ENCODE measurements at regions not wholly inside any gene's neighbourhood (a gene's known extent, or its start where the extent isn't known, plus 50 kb on each side); places are given as distances from the start of the nearest gene placed in this dataset.

DNA sequence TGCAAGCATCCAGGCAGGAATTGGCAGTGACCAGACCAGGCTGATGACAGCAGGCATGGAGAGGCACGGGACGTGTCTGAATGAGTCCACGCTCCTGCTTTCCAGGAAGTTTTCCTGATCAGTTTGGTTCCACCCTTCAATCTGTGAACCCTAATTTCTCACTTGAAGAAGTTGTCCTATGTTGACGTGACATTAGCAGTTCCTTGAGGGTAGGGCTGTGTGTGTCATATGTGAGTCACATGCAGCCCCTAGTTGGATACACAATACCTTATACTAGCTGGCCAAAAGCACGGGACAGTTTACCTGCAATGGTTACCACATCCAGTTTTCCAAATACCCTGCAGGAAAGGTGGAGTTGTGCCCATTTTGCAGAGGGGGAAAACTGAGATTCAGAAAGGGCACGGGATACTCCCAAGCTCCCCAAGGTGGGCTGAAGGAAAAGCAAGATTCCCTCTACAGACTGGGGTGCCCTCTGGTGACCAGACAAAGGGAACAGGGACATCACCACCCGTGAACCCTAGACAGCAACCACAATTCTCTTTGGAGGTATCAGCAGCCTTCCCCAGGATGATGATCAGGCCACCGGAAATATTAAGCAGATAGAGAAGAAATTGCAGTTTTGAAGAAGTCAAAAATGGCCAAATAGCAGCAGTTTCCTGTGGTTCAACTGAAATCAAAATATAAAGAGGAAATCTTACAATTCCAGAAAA, 194.5 kb downstream of the PHETA1 start:
- no peak overlapping the region for H3K4me3 ChIP-seq
- no peaks in the 10 kb centered on the region for H3K27me3 ChIP-seq
- no peaks in the 10 kb centered on the region for H3K36me3 ChIP-seq
- H3K9me3 ChIP-seq, result no peaks in the 10 kb centered on the region
- TF ChIP-seq CTCF (IDR thresholded peaks at IDR 0.05) (no peak), POLR2A (IDR thresholded peaks at IDR 0.05) (no peak)
- no peak for DNase-seq
- intact Hi-C loops (cut with DNase I; ENCODE audit: low total_unique reads), result no loop called here
- peaks cover 0 to 6% of the 10 kb centered on the region in 2 donors for H3K4me1 ChIP-seq
- H3K27ac ChIP-seq, result no peak overlapping the region

GRCh38 chr12:111173836-111174235, 195.1 kb downstream of the PHETA1 start:
- Histone ChIP-seq H3K27me3 (no peaks in the 10 kb centered on the region), H3K27ac (no peak overlapping the region), H3K4me3 (no peak overlapping the region), H3K4me1 (peaks cover 0 to 6% of the 10 kb centered on the region in 2 donors), H3K9me3 (no peaks in the 10 kb centered on the region), H3K36me3 (no peaks in the 10 kb centered on the region)
- TF ChIP-seq CTCF (IDR thresholded peaks at IDR 0.05), result no peak
- no peak for TF ChIP-seq POLR2A (IDR thresholded peaks at IDR 0.05)
- intact Hi-C loops (cut with DNase I; ENCODE audit: low total_unique reads), result no loop called here
- DNase-seq, result no peak

DNA sequence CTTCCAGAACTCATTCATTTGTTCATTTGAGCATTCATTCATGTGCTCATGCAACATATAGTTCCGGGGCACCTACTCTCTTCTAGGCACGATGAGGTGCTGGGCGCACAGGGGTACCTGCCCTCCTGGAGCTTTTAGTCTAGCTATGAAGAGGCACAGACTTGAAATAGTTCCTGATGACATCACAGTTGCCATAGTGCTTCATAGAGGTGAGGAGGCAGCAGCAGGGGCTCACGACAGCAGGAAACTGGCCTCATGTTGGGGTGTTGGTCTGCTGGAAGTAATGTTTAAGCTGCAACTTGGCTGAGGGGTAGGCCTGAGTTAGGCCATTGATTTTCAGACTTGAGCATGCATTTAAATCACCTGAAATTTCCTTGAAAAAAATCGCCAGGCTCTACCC, 195.5 kb downstream of the PHETA1 start:
- H3K27ac ChIP-seq, result no peak overlapping the region
- peaks cover 0 to 2% of the 10 kb centered on the region in 2 donors for H3K4me1 ChIP-seq
- no peak for TF ChIP-seq CTCF (IDR thresholded peaks at IDR 0.05)
- no peak for TF ChIP-seq POLR2A (IDR thresholded peaks at IDR 0.05)
- no peaks in the 10 kb centered on the region for H3K27me3 ChIP-seq
- DNase-seq, result no peak
- H3K4me3 ChIP-seq, result no peak overlapping the region
- no peaks in the 10 kb centered on the region for H3K9me3 ChIP-seq
- intact Hi-C loops (cut with DNase I; ENCODE audit: low total_unique reads), result no loop called here
- H3K36me3 ChIP-seq, result no peaks in the 10 kb centered on the region

GRCh38 chr12:111172786-111173185, 196.1 kb downstream of the PHETA1 start:
- H3K27ac ChIP-seq, result no peak overlapping the region
- no peaks in the 10 kb centered on the region for H3K9me3 ChIP-seq
- H3K36me3 ChIP-seq, result no peaks in the 10 kb centered on the region
- no peak for TF ChIP-seq POLR2A (IDR thresholded peaks at IDR 0.05)
- no peak for TF ChIP-seq CTCF (IDR thresholded peaks at IDR 0.05)
- H3K4me1 ChIP-seq, result no peaks in the 10 kb centered on the region
- intact Hi-C loops (cut with DNase I; ENCODE audit: low total_unique reads), result no loop called here
- H3K27me3 ChIP-seq, result no peaks in the 10 kb centered on the region
- H3K4me3 ChIP-seq, result no peak overlapping the region
- no peak for DNase-seq

DNA sequence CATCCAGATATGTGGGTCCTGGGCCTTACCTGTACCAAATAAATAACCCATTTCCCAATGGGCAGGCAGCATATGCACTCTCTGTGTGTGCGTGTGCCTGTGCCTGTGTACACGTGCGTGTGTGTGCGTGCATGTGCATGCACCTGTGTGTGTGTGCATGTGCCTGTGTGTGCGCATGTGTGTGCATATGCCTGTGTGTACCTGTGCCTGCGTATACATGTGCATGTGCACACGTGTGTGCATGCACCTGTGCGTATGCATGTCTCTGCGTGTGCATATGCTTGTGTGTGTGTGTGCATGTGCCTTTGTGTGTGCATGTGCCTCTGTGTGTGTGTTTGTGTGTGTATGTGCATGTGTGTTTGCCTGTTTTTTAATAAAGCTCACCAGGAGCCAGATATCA, 197.1 kb downstream of the PHETA1 start:
- H3K27me3 ChIP-seq, result no peaks in the 10 kb centered on the region
- no peaks in the 10 kb centered on the region for H3K4me1 ChIP-seq
- intact Hi-C loops (cut with DNase I; ENCODE audit: low total_unique reads), result no loop called here
- TF ChIP-seq POLR2A (IDR thresholded peaks at IDR 0.05) (no peak), CTCF (IDR thresholded peaks at IDR 0.05) (no peak)
- no peak for DNase-seq
- no peaks in the 10 kb centered on the region for H3K9me3 ChIP-seq
- H3K4me3 ChIP-seq, result no peak overlapping the region
- no peaks in the 10 kb centered on the region for H3K36me3 ChIP-seq
- no peak overlapping the region for H3K27ac ChIP-seq

Data from uterus (tissue), 3 donors.